IPS-20b (cell line): ENCODE measurements at regions not wholly inside any gene's neighbourhood (a gene's known extent, or its start where the extent isn't known, plus 50 kb on each side); places are given as distances from the start of the nearest gene placed in this dataset.
"Not testable (repeated sequence)": the region's sequence is repeated elsewhere in the genome, so short reads cannot be mapped to it uniquely, and the experiment has no call there.

Experiments used
- H3K27ac ChIP-seq: one replicate; pipeline ENCODE4 v1.5.1; 2013; ENCODE audit warnings: low read length
- H3K27me3 ChIP-seq: 2 replicates; pipeline ENCODE4 v1.6.1; 2013; ENCODE audit warnings: mild to moderate bottlenecking, low read length, inconsistent platforms; ENCODE audit not compliant: insufficient read depth
- H3K36me3 ChIP-seq: 2 replicates; pipeline ENCODE4 v1.6.1; 2013; ENCODE audit warnings: low read depth, mild to moderate bottlenecking, inconsistent platforms, low read length, moderate library complexity; ENCODE audit not compliant: insufficient read depth
- H3K4me1 ChIP-seq: 2 replicates; pipeline ENCODE4 v1.6.1; 2013; ENCODE audit warnings: mild to moderate bottlenecking, control low read depth, inconsistent platforms, low read length, moderate library complexity; ENCODE audit not compliant: insufficient read depth
- H3K4me3 ChIP-seq: 2 replicates; pipeline ENCODE4 v1.5.1; 2013; ENCODE audit warnings: mild to moderate bottlenecking, low read length, inconsistent platforms
- H3K9ac ChIP-seq: 2 replicates; pipeline ENCODE4 v1.6.1; 2013; ENCODE audit warnings: low read depth, mild to moderate bottlenecking, inconsistent platforms, low read length, moderate library complexity
- H3K9me3 ChIP-seq: 2 replicates; pipeline ENCODE4 v1.6.1; 2013; ENCODE audit warnings: mild to moderate bottlenecking, low read depth, low read length, inconsistent platforms; ENCODE audit not compliant: insufficient read depth

DNA sequence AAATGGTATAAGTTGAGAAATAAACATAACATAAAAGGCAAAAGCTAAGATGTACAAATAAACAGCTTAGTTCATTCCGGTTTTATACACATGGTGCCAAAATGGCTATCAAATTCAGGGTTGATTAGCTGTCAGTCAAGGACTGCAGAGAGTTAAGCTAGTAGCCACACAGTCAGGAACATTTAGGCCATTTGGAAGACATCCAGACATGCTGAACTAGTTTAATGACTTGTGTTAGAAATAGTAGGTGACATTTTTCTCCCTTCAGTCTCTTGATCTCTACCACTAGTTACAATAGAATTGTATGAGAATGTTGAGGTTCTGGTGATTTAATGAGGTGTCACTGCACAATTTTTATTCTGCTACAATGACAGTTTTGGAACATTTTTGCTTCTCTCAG is 394.4 kb upstream of the SPHKAP start:
- H3K9me3 ChIP-seq: no peaks in the 10 kb centered on the region
- no peaks in the 10 kb centered on the region for H3K36me3 ChIP-seq
- no peaks in the 10 kb centered on the region for H3K4me1 ChIP-seq
- H3K9ac ChIP-seq: no peak overlapping the region
- H3K27me3 ChIP-seq: no peaks in the 10 kb centered on the region
- H3K4me3 ChIP-seq: no peak overlapping the region
- H3K27ac ChIP-seq: no peak overlapping the region

DNA sequence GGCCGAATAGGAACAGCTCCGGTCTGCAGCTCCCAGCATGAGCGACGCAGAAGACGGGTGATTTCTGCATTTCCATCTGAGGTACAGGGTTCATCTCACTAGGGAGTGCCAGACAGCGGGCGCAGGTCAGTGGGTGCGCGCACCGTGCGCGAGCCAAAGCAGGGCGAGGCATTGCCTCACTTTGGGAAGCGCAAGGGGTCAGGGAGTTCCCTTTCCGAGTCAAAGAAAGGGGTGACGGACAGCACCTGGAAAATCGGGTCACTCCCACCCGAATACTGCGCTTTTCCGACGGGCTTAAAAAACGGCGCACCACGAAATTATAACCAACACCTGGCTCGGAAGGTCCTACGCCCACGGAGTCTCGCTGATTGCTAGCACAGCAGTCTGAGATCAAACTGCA is 386.8 kb upstream of the SPHKAP start:
- H3K27ac ChIP-seq, H3K4me3 ChIP-seq, H3K4me1 ChIP-seq, H3K27me3 ChIP-seq, H3K9me3 ChIP-seq, H3K36me3 ChIP-seq, H3K9ac ChIP-seq: not testable (repeated sequence)

DNA sequence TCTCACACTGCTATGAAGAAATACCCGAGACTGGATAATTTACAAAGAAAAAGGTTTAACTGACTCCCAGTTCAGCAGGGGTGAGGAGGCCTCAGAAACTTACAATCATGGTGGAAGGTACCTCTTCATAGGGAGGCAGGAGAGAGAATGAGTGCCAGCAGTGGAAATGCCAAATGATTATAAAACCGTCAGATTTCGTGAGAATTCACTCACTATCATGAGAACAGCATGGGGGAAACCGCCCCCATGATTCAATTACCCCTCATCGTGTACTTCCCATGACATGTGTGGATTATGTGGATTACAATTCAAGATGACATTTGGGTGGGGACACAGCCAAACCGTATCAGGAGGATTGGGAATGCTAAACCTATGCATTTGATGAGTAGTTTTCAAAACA is 380.3 kb upstream of the SPHKAP start:
- no peaks in the 10 kb centered on the region for H3K27me3 ChIP-seq

DNA sequence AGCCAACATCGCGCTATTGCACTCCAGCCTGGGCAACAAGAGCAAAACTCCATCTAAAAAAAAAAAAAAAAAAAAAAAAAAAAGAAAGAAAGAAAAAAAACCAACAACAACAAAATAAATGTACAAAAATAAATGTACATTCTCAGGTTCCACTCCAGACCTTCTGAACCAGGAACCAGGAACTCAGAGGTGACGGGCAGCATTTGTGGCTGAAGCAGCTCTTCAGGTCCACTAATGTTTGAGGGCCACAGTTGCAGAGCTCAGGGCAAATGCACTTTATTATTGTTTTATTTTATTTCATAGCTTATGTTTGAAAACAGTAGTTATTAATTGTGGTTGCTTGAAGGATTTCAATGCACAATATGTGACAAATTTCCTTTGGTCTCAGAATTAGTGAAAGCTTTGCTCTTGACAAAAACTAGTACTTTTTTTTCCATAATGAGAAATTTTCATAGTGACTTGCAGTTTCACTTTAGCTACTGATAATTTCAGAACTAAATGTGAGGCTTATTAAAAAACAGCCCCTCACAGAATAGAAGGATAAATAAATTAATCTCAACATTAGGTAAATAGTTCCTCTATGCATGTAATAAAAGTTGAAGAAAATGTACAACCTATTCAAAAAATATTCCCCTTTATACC is 378.4 kb upstream of the SPHKAP start:
- Histone ChIP-seq H3K36me3 (no peaks in the 10 kb centered on the region), H3K9ac (no peak overlapping the region)

More for the DNA sequence above, 380.3 kb upstream of the SPHKAP start:
- Histone ChIP-seq H3K9ac (no peak overlapping the region), H3K4me3 (no peak overlapping the region), H3K9me3 (no peaks in the 10 kb centered on the region), H3K36me3 (no peaks in the 10 kb centered on the region), H3K4me1 (no peaks in the 10 kb centered on the region), H3K27ac (no peak overlapping the region)

DNA sequence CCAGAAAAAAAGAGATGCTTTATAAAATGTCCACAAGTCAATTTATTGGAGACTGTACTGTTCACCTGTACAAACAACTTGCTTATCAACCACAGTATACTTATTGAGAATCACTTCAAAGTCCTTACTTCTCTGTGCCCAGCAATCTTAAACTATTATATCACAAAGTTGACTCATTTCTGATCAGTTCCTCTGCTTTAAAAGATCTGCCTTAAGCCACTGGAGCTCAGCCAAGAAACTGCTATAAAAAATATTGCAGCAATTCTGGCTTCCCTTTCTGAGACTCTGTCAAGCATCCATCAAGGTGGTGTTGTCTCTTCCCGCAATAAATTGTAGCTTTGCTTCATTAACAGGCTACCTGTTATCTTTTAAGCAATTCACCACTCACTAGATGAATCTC is 375.2 kb upstream of the SPHKAP start:
- Histone ChIP-seq H3K4me1 (no peaks in the 10 kb centered on the region), H3K9ac (no peak overlapping the region), H3K27me3 (no peaks in the 10 kb centered on the region), H3K36me3 (no peaks in the 10 kb centered on the region), H3K27ac (no peak overlapping the region), H3K9me3 (no peaks in the 10 kb centered on the region), H3K4me3 (no peak overlapping the region)

More for the DNA sequence above, 378.4 kb upstream of the SPHKAP start:
- Histone ChIP-seq H3K27me3 (no peaks in the 10 kb centered on the region), H3K4me1 (no peaks in the 10 kb centered on the region), H3K9me3 (no peaks in the 10 kb centered on the region), H3K27ac (no peak overlapping the region), H3K4me3 (no peak overlapping the region)

DNA sequence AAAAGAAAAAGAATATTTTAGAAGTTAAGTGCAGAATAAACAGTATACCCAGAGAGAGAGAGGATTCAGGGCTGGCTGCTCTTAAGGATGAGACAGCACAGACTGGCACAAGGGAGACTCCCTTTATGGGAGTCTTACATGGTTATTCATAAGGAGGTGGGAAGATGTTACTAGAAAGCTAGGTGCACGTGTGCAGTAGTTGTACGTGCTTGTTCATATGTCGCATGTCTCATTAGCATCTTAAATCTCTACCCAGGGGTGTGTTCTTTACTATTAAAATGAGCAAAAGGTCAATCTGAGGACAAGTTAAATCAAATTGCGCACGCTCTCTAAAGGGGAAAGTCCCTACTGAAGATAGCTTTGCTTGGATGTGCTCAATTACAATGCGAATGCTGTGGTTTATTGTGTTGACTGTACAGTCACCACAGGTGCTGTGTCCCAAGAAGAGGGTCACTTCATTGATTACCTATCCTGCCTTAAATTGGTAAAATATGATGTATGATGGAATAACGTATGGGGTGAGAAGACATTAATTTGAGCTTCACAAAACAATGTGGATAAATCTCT is 368.0 kb upstream of the SPHKAP start:
- no peak overlapping the region for H3K27ac ChIP-seq
- no peak overlapping the region for H3K9ac ChIP-seq
- H3K4me3 ChIP-seq: no peak overlapping the region
- peaks cover 11% of the 10 kb centered on the region for H3K4me1 ChIP-seq
- H3K27me3 ChIP-seq: no peaks in the 10 kb centered on the region
- H3K9me3 ChIP-seq: no peaks in the 10 kb centered on the region
- H3K36me3 ChIP-seq: no peaks in the 10 kb centered on the region

DNA sequence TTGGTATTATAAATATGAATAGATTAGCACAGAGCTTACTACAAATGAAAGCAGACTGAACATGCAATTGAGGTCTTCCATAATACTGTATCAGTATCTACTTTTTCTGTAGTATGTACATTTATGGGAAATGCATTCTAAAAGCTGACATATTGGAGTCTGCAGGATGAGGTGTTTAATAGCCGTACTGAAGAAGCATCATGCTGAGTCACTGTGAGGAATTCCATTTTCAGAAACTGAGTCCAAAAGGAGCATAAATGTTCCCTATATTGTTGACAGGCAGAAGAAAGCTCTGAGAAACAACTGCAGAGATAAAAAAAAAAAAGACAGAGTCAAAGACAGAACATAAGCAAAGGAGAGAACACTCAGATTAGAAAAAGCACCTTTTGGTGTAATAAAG is 366.7 kb upstream of the SPHKAP start:
- Histone ChIP-seq H3K4me3 (no peak overlapping the region), H3K36me3 (no peaks in the 10 kb centered on the region), H3K27me3 (no peaks in the 10 kb centered on the region), H3K27ac (no peak overlapping the region), H3K9ac (no peak overlapping the region), H3K4me1 (peaks cover 11% of the 10 kb centered on the region), H3K9me3 (no peaks in the 10 kb centered on the region)

DNA sequence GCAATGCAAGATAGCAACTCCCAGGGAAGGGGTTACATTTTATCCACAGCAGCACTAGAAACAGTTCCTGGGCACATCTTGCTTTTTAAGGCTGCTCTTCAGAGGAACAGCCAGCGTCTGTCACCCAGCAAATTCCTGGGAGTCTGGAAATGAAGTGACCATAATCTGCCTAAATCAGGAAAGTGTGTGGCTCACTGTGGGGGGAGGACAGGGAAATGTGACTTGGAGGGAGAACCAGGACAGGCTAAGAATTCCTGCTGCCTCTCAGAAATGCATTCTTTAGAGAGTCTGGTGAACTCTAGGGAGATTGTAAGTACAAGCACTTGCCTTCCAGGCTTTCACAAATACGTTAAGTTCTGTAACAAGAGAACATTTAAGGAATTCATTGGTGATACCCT is 364.3 kb upstream of the SPHKAP start:
- H3K36me3 ChIP-seq: no peaks in the 10 kb centered on the region
- H3K27me3 ChIP-seq: no peaks in the 10 kb centered on the region
- no peak overlapping the region for H3K4me3 ChIP-seq
- peaks cover 11% of the 10 kb centered on the region for H3K4me1 ChIP-seq
- H3K9me3 ChIP-seq: no peaks in the 10 kb centered on the region
- no peak overlapping the region for H3K27ac ChIP-seq
- no peak overlapping the region for H3K9ac ChIP-seq

DNA sequence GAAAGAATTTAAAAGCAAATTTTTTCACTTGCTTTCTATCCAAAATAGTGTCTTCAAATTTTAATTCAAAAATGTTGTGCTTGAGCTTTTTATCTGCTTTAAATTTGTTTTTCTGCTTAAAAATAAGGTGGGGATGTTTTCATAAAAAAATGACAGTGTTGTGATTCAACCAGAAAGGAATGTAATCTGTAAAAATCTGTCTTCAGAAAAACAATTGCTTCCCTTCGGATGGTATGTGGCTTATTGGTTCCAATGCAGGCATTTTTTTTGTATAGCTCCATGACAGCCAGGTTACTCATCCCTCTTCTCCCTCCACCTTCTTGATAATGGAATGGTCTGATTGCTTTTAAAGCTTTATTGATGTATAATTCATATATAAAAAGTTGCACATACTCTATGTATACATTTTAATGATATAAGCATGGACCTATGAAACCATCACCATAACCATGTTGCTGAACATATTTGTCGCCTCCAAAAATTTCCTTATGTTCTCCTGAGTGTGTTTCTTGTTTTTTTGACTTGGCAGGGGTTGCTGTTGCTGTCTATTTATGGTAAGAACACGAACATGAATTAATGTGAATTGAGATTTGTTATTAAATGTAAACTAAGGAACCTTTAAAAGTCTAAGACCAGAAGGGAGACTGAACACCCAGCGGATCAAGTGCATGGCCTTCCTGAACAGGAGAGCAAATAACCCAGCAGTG is 363.7 kb upstream of the SPHKAP start:
- Histone ChIP-seq H3K9ac (no peak overlapping the region), H3K4me1 (peaks cover 11% of the 10 kb centered on the region), H3K4me3 (no peak overlapping the region), H3K9me3 (no peaks in the 10 kb centered on the region), H3K27me3 (no peaks in the 10 kb centered on the region), H3K27ac (no peak overlapping the region), H3K36me3 (no peaks in the 10 kb centered on the region)

DNA sequence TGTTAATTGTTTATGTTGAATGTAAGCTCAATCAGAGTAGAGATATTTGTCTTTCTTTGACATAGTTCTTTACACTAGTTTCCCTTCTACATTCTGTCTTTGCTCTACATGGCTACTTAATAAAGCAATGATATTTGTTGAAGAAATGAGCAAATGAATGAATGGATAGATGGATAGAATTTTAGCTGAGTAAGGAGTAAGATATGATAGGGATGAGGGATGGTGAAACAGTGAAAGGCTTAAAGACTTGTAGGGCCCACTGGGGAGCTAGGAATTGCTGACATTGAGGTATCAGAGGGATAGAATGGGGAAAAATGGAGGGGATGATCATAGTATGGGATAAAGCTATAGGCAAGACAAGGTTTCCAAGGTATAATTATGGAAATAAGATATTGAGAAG is 361.6 kb upstream of the SPHKAP start:
- Histone ChIP-seq H3K27me3 (no peaks in the 10 kb centered on the region), H3K27ac (no peak overlapping the region), H3K4me3 (no peak overlapping the region), H3K9ac (no peak overlapping the region), H3K36me3 (no peaks in the 10 kb centered on the region), H3K4me1 (peaks cover 11% of the 10 kb centered on the region), H3K9me3 (peaks cover 14% of the 10 kb centered on the region)

DNA sequence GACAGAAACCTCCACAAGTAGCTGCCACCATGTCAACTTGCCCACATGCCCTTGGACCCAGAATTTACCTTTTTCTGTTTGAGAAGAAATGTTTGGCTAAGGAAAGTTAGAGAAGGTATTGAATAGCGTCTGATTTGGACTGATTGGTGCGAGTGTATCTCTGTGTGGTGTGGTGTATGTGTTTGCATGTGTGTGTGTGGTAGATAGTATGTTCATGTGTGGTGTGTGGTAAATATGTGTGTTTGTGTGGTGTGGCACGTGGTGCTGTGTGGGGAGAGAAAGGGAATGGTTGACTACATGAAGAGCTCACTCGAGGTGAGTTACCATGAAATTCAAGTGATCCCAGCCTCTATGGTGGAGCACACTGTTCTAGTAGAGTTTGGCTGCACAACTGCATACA is 360.8 kb upstream of the SPHKAP start:
- Histone ChIP-seq H3K9ac (no peak overlapping the region), H3K4me3 (no peak overlapping the region), H3K4me1 (peaks cover 11% of the 10 kb centered on the region), H3K36me3 (no peaks in the 10 kb centered on the region), H3K27me3 (no peaks in the 10 kb centered on the region), H3K27ac (no peak overlapping the region), H3K9me3 (peaks cover 22% of the 10 kb centered on the region)

DNA sequence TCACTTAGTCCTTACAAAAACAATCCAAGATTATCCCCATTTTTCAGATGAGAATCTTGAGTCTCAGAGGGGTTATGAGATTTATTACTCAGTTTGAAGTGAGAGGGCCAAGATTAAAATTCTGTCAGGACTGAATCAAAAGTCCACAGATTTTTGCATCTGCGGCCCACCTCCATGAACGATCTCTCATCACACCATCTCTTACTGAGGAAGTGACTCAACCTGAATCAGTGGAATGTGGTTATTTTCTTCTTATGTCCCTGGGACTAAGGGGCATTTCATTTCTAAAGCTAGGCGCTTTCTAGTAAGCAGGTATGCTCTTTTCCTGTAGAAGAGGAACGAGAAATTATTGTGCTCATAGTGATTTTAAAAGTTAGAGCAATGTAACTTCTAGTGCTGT is 360.3 kb upstream of the SPHKAP start:
- H3K4me1 ChIP-seq: peaks cover 11% of the 10 kb centered on the region
- no peak overlapping the region for H3K9ac ChIP-seq
- H3K27ac ChIP-seq: no peak overlapping the region
- H3K36me3 ChIP-seq: no peaks in the 10 kb centered on the region
- no peak overlapping the region for H3K4me3 ChIP-seq
- no peaks in the 10 kb centered on the region for H3K27me3 ChIP-seq
- peaks cover 27% of the 10 kb centered on the region for H3K9me3 ChIP-seq
